HG02840 (cell line): ENCODE measurements at regions not wholly inside any gene's neighbourhood (a gene's known extent, or its start where the extent isn't known, plus 50 kb on each side); places are given as distances from the start of the nearest gene placed in this dataset.
"Not testable (repeated sequence)": the region's sequence is repeated elsewhere in the genome, so short reads cannot be mapped to it uniquely, and the experiment has no call there.

Experiments used
- ATAC-seq: cut with Tn5 transposase; IDR thresholded peaks from one replicate; pipeline ENCODE4 v1.9.1; 2021; ENCODE audit warnings: mild to moderate bottlenecking, moderate library complexity, moderate number of reproducible peaks; ENCODE audit not compliant: unreplicated experiment, low FRiP score

- no peak for ATAC-seq
Observed at GRCh38 chr9:73923796-73924195, 573.3 kb upstream of the RORB start.

DNA sequence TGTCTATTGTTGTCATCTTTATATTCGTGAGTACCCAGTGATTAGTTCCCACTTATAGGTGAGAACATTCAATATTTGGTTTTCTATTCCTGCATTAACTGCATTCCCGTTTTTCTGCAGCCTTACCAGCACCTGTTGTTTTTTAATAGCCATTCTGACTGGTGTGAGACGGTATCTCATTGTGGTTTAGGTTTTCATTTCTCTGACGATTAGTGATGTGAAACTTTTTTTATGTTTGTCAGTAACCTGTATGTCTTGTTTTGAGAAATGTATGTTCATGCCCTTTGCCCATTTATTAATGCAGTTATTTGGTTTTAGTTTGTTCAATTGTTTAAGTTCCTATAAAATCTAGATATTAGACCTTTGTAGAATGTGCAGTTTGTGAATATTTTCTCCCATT, 546.0 kb upstream of the RORB start:
- ATAC-seq: no peak

DNA sequence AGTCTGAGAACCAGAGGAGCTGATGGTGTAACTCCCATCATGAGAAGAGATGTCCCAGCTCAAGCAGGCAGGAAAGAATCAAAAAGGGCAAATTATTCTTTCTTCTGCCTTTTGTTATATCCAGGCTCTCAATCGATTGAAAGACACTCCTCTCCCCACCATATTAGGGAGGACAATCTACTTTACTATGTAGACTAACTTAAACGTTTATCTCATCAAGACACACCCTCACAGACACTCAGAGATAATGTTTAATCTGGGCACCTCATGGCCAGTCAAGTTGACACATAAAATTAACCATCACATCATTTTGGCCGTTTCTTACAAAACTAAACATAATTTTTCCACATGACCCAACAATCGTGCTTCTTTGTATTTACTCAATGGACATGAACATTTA, 534.3 kb upstream of the RORB start:
- no peak for ATAC-seq

- no peak for ATAC-seq
Observed at GRCh38 chr9:73969936-73970335, 527.2 kb upstream of the RORB start.

DNA sequence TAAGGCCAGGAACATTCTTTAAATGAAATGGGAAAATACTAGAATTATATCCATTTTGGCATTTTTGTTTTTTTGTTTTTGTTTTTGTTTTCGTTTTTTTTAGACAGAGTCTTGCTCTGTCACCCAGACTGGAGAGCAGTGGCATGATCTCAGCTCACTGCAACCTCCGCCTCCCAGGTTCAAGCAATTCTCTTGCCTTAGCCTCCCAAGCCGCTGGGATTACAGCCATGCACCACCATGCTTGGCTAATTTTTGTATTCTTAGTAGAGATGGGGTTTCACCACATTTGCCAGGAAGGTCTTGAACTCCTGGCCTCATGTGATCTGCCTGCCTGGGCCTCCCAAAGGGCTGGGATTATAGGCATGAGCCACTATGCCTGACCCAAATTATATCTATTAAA, 520.7 kb upstream of the RORB start:
- not testable (repeated sequence) for ATAC-seq

DNA sequence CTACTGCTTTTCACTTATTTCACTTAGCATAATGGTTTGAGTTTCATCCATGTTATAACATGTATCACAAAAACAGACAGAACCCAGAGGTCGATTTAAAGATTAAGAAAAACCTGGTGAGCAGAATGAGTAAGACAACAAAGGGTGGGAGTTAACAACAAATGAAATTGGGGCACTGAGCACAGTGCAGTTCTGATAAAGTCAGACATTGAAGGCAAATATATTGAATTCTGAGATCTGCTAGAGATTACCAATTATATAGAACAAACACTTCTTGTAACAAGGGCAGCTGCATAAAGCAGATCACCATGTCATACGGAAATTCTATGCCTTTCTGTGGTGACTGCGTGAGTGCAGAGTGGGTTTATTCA, 517.3 kb upstream of the RORB start:
- no peak for ATAC-seq

- no peak for ATAC-seq
Observed at GRCh38 chr9:73980754-73981153, 516.4 kb upstream of the RORB start.

GRCh38 chr9:73981405-73981804, 515.7 kb upstream of the RORB start:
- ATAC-seq: no peak

GRCh38 chr9:73995836-73996235, 501.3 kb upstream of the RORB start:
- no peak for ATAC-seq

GRCh38 chr9:73996844-73997243, 500.3 kb upstream of the RORB start:
- no peak for ATAC-seq

- no peak for ATAC-seq
Observed at GRCh38 chr9:74001382-74001781, 495.8 kb upstream of the RORB start.

- ATAC-seq: no peak
Observed at GRCh38 chr9:74006935-74007334, 490.2 kb upstream of the RORB start.

GRCh38 chr9:74007833-74008232, 489.3 kb upstream of the RORB start:
- no peak for ATAC-seq

DNA sequence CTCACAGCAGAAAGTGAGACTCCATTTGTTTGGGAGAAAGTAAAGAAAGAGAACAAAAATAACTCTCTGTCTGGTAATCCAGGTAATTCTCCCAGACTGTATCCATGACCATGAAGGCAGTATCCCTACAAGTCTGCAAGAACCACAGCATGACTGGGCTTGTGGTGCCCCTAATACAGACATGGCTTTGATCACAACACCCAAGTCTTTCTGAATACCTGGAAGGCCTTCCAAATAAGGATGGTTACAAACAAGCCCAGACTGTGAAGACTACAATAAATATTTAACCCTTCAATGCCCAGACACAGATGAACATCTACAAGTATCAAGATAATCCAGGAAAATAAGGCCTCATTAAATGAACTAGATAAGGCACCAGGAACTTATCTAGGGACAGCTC, 481.1 kb upstream of the RORB start:
- ATAC-seq: no peak

- ATAC-seq: no peak
Observed at GRCh38 chr9:74025402-74025925, 471.7 kb upstream of the RORB start.

GRCh38 chr9:74032421-74032820, 464.7 kb upstream of the RORB start:
- ATAC-seq: no peak

GRCh38 chr9:74035786-74036185, 461.3 kb upstream of the RORB start:
- no peak for ATAC-seq

GRCh38 chr9:74036549-74037231, 460.4 kb upstream of the RORB start:
- ATAC-seq: no peak

GRCh38 chr9:74037274-74037673, 459.9 kb upstream of the RORB start:
- no peak for ATAC-seq

GRCh38 chr9:74041588-74041987, 455.5 kb upstream of the RORB start:
- ATAC-seq: no peak

- no peak for ATAC-seq
Observed at GRCh38 chr9:74044844-74045243, 452.3 kb upstream of the RORB start.

DNA sequence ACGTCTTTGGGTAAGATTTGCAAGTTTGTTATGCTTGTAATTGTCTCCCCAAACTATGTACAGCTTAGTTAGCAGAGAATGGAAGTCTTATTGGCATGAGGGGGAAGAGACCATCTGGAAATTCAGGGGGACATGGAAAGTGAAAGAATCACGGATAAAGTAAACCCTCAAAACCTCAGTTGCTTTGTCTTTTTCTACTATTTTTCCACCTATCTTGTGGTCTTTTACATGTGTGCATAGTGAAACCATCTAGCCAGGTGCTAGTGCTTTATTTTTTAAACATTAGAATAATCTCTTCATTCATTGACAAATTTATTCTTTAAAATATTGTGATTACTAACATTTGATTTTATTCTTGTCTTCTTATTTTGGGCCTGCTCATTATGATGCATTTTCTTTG, 441.1 kb upstream of the RORB start:
- no peak for ATAC-seq

GRCh38 chr9:74057051-74057450, 440.1 kb upstream of the RORB start:
- not testable (repeated sequence) for ATAC-seq
